GM12878 (cell line): ENCODE measurements at regions not wholly inside any gene's neighbourhood (a gene's known extent, or its start where the extent isn't known, plus 50 kb on each side); places are given as distances from the start of the nearest gene placed in this dataset.

Experiments used
- ATAC-seq: fragments of 200-7000 bp; cut with Tn5 transposase; 3 replicates; pipeline ENCODE4 v1.9.1; 2020; ENCODE audit warnings: mild to moderate bottlenecking, moderate library complexity
- BruUV-seq: library from RNA; stranded (reverse); fragments of 400-500 nt; replicated peaks from 2 replicates; lab custom pipeline; 2021; lab: Mats Ljungman, UMichigan
- CTCF ChIA-PET: fragments of 300-600 bp; sonication (Branson Sonifier 250); formaldehyde crosslinking; extraction: SDS; loops from one replicate; lab custom pipeline; 2021; ENCODE audit warnings: inconsistent platforms; lab: Yijun Ruan, JAX
- POLR2A ChIA-PET: fragments of 350-600 bp; formaldehyde crosslinking; extraction: SDS; loops from one replicate; lab custom pipeline; 2021; ENCODE audit warnings: inconsistent platforms; lab: Charles Lee
- RAD21 ChIA-PET: fragments of 300-600 bp; sonication (Branson Sonifier 250); formaldehyde crosslinking; loops from one replicate; lab custom pipeline; 2023; ENCODE audit warnings: antibody characterized with exemption; ENCODE audit not compliant: unreplicated experiment; lab: Charles Lee
- SMC1A ChIA-PET: fragments of 300-600 bp; sonication (Branson Sonifier 250); formaldehyde crosslinking; loops from one replicate; lab custom pipeline; 2023; ENCODE audit not compliant: unreplicated experiment, uncharacterized antibody; lab: Charles Lee
- DNase-seq: peaks from one replicate; pipeline ENCODE4 v3.0.0-alpha.2; 2011; ENCODE audit warnings: low read depth, low spot score
- FAIRE-seq: peaks from 3 replicates; lab custom pipeline; 2011; peaks lifted over from hg19 to GRCh38; lab: Jason Lieb, UNC
- H2AFZ ChIP-seq: 2 replicates; pipeline ENCODE4 v1.6.0; 2011; ENCODE audit warnings: low read depth, low read length, control low read depth; ENCODE audit not compliant: control insufficient read depth
- H3K27ac ChIP-seq: 2 replicates; pipeline ENCODE4 v1.5.1; 2011; ENCODE audit warnings: control low read depth; ENCODE audit not compliant: control insufficient read depth, insufficient read depth
- H3K27me3 ChIP-seq, 2 experiments: replicated peaks in 1 of 2; 2 replicates each; pipeline versions ENCODE4 v1.6.0 to v1.6.1; 2011; ENCODE audit warnings: low read length in 1 of 2; ENCODE audit not compliant: control insufficient read depth in 2 of 2, insufficient read depth in 2 of 2
- H3K36me3 ChIP-seq, 2 experiments: 2 replicates each; pipeline ENCODE4 v1.5.1; 2011; ENCODE audit warnings: low read length in 1 of 2; ENCODE audit not compliant: control insufficient read depth in 2 of 2, insufficient read depth in 2 of 2
- H3K4me1 ChIP-seq: 2 replicates; pipeline ENCODE4 v1.6.1; 2011; ENCODE audit warnings: mild to moderate bottlenecking, low read length, moderate library complexity, mixed read lengths; ENCODE audit not compliant: control insufficient read depth, insufficient read depth
- H3K4me2 ChIP-seq: 2 replicates; pipeline ENCODE4 v1.6.0; 2011; ENCODE audit warnings: control low read depth; ENCODE audit not compliant: control insufficient read depth, insufficient read depth
- H3K4me3 ChIP-seq: fragments of 200-600 bp; sonication (generic); 2 replicates; pipeline ENCODE4 v1.5.1; 2016
- H3K79me2 ChIP-seq: 2 replicates; pipeline ENCODE4 v1.6.0; 2011; ENCODE audit warnings: low read length; ENCODE audit not compliant: control insufficient read depth, insufficient read depth
- H3K9ac ChIP-seq: 2 replicates; pipeline ENCODE4 v1.8.0; 2011; ENCODE audit warnings: low read length, control low read depth, mixed read lengths; ENCODE audit not compliant: control insufficient read depth, insufficient read depth
- H3K9me3 ChIP-seq: replicated peaks from 3 replicates; pipeline ENCODE4 v1.5.1; 2011; ENCODE audit warnings: mild to moderate bottlenecking, low read length; ENCODE audit not compliant: control insufficient read depth, insufficient read depth
- H4K20me1 ChIP-seq: 2 replicates; pipeline ENCODE4 v1.6.0; 2011; ENCODE audit not compliant: control insufficient read depth, insufficient read depth
- CBFB ChIP-seq: IDR thresholded peaks from 2 replicates; pipeline ENCODE4 v1.6.1; 2016; ENCODE audit warnings: antibody characterized with exemption, low read depth
- HDAC2 ChIP-seq: fragments of 200-600 bp; sonication (generic); IDR thresholded peaks from 2 replicates; pipeline ENCODE4 v1.6.1; 2017
- KDM1A ChIP-seq: fragments of 200-600 bp; sonication (generic); IDR thresholded peaks from 2 replicates; pipeline ENCODE4 v1.6.1; 2016; ENCODE audit warnings: borderline replicate concordance
- KLF5 ChIP-seq: fragments of 450-650 bp; IDR thresholded peaks from 2 replicates; pipeline ENCODE4 v1.6.1; 2014; ENCODE audit warnings: mild to moderate bottlenecking; ENCODE audit not compliant: partially characterized antibody
- SIX5 ChIP-seq: IDR thresholded peaks from 2 replicates; pipeline ENCODE4 v1.6.1; 2011; ENCODE audit warnings: mild to moderate bottlenecking, low read depth, low read length, moderate library complexity; ENCODE audit not compliant: severe bottlenecking
- SUPT20H ChIP-seq: IDR thresholded peaks from 2 replicates; pipeline ENCODE4 v1.6.1; 2011; ENCODE audit warnings: low read depth, mild to moderate bottlenecking, low read length, moderate library complexity, borderline replicate concordance; ENCODE audit not compliant: control insufficient read depth
- WGBS: methylation state at CpG from one replicate; pipeline ENCODE4 v1.1.6; 2016; ENCODE audit warnings: low lambda C conversion rate; ENCODE audit not compliant: insufficient replicate concordance, insufficient coverage; ENCODE audit errors: missing lambda C conversion rate; 5-methylcytosine and 5-hydroxymethylcytosine counted together
- in situ Hi-C: fragments of 300-500 bp; cut with MboI; formaldehyde crosslinking; loops from 9 replicates; pipeline ENCODE4 v1.14.3; 2018; ENCODE audit warnings: mixed read lengths
- intact Hi-C: fragments of 100-400 bp; cut with micrococcal nuclease; formaldehyde crosslinking; loops from one replicate; pipeline ENCODE4 v1.14.2; 2022; ENCODE audit not compliant: unreplicated experiment
- TF ChIP-seq, protein P1 (sequence below): IDR thresholded peaks from 2 replicates; pipeline ENCODE4 v1.6.1; 2011; ENCODE audit warnings: borderline replicate concordance, low read depth, mild to moderate bottlenecking, moderate library complexity, low read length; ENCODE audit not compliant: insufficient read depth, poor library complexity, severe bottlenecking
- TF ChIP-seq, protein P2 (sequence below): IDR thresholded peaks from 2 replicates; pipeline ENCODE4 v1.6.1; 2012; ENCODE audit warnings: improper control_type of control experiment, low read depth, low read length; ENCODE audit not compliant: insufficient replicate concordance
- TF ChIP-seq, protein P3 (sequence below): fragments of 450-650 bp; formaldehyde crosslinking; IDR thresholded peaks from 2 replicates; pipeline ENCODE4 v1.4.0; 2020; ENCODE audit warnings: mild to moderate bottlenecking, moderate library complexity

DNA sequence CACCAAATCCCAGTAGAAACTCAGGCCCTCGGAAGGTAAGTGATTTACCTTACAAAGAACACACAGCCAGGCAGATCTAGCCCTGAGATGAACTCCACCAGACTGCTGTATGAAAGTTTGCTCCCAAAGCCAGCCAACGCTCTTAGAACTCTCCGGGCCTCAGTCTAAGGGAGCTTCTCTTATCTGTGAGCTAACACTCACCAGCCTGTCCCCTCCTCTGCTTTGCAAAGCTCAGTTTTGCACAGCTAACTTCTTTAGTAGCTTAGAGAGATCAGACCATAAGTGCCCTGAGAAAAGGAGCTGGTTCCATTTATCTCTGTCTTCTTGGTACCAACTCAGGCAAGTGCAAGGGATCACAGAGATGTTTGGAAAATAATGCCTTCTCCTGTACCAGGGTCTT lies 195.8 kb upstream of the JUN start:
- Histone ChIP-seq H3K4me3 (no peak overlapping the region), H3K4me1 (peaks cover 4% of the 10 kb centered on the region; the same call in 1 of the 2 replicates), H3K4me2 (no peak overlapping the region), H4K20me1 (no peaks in the 10 kb centered on the region), H3K9ac (no peak overlapping the region), H3K27me3 (no peaks in the 10 kb centered on the region; a peak in 1 of 4 replicates), H3K36me3 (no peaks in the 10 kb centered on the region), H3K9me3 (no peaks in the 10 kb centered on the region), H3K27ac (no peak overlapping the region), H3K79me2 (no peaks in the 10 kb centered on the region), H2AFZ (no peak overlapping the region)
- SMC1A ChIA-PET, result interaction anchor here (0.6 to 2.7 kb wide), 6 partner anchors 10 to 173 kb away, joined by 3 to 15 read pairs (median 4); no protein-coding TSS in a partner anchor
- CTCF ChIA-PET, result no interaction called here
- RAD21 ChIA-PET, result interaction anchor here (1.7 kb wide), 1 partner anchor 11 kb away, joined by 6 read pairs; no protein-coding TSS in a partner anchor
- 82% methylated on average over 3 of the region's 3 CpGs for WGBS
- no peak for DNase-seq
- in situ Hi-C loops, result no loop called here
- no TSS peak for BruUV-seq
- FAIRE-seq, result no peak
- no peak for ATAC-seq
- POLR2A ChIA-PET, result no interaction called here
- intact Hi-C loops, result no loop called here
- TF ChIP-seq, protein P1, sequence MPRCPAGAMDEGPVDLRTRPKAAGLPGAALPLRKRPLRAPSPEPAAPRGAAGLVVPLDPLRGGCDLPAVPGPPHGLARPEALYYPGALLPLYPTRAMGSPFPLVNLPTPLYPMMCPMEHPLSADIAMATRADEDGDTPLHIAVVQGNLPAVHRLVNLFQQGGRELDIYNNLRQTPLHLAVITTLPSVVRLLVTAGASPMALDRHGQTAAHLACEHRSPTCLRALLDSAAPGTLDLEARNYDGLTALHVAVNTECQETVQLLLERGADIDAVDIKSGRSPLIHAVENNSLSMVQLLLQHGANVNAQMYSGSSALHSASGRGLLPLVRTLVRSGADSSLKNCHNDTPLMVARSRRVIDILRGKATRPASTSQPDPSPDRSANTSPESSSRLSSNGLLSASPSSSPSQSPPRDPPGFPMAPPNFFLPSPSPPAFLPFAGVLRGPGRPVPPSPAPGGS, result no peak
- TF ChIP-seq KLF5 (no peak), CBFB (no peak), SUPT20H (no peak), SIX5 (no peak), HDAC2 (no peak), KDM1A (no peak)
- TF ChIP-seq, protein P2, sequence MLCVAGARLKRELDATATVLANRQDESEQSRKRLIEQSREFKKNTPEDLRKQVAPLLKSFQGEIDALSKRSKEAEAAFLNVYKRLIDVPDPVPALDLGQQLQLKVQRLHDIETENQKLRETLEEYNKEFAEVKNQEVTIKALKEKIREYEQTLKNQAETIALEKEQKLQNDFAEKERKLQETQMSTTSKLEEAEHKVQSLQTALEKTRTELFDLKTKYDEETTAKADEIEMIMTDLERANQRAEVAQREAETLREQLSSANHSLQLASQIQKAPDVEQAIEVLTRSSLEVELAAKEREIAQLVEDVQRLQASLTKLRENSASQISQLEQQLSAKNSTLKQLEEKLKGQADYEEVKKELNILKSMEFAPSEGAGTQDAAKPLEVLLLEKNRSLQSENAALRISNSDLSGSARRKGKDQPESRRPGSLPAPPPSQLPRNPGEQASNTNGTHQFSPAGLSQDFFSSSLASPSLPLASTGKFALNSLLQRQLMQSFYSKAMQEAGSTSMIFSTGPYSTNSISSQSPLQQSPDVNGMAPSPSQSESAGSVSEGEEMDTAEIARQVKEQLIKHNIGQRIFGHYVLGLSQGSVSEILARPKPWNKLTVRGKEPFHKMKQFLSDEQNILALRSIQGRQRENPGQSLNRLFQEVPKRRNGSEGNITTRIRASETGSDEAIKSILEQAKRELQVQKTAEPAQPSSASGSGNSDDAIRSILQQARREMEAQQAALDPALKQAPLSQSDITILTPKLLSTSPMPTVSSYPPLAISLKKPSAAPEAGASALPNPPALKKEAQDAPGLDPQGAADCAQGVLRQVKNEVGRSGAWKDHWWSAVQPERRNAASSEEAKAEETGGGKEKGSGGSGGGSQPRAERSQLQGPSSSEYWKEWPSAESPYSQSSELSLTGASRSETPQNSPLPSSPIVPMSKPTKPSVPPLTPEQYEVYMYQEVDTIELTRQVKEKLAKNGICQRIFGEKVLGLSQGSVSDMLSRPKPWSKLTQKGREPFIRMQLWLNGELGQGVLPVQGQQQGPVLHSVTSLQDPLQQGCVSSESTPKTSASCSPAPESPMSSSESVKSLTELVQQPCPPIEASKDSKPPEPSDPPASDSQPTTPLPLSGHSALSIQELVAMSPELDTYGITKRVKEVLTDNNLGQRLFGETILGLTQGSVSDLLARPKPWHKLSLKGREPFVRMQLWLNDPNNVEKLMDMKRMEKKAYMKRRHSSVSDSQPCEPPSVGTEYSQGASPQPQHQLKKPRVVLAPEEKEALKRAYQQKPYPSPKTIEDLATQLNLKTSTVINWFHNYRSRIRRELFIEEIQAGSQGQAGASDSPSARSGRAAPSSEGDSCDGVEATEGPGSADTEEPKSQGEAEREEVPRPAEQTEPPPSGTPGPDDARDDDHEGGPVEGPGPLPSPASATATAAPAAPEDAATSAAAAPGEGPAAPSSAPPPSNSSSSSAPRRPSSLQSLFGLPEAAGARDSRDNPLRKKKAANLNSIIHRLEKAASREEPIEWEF, result no peak
- TF ChIP-seq, protein P3, sequence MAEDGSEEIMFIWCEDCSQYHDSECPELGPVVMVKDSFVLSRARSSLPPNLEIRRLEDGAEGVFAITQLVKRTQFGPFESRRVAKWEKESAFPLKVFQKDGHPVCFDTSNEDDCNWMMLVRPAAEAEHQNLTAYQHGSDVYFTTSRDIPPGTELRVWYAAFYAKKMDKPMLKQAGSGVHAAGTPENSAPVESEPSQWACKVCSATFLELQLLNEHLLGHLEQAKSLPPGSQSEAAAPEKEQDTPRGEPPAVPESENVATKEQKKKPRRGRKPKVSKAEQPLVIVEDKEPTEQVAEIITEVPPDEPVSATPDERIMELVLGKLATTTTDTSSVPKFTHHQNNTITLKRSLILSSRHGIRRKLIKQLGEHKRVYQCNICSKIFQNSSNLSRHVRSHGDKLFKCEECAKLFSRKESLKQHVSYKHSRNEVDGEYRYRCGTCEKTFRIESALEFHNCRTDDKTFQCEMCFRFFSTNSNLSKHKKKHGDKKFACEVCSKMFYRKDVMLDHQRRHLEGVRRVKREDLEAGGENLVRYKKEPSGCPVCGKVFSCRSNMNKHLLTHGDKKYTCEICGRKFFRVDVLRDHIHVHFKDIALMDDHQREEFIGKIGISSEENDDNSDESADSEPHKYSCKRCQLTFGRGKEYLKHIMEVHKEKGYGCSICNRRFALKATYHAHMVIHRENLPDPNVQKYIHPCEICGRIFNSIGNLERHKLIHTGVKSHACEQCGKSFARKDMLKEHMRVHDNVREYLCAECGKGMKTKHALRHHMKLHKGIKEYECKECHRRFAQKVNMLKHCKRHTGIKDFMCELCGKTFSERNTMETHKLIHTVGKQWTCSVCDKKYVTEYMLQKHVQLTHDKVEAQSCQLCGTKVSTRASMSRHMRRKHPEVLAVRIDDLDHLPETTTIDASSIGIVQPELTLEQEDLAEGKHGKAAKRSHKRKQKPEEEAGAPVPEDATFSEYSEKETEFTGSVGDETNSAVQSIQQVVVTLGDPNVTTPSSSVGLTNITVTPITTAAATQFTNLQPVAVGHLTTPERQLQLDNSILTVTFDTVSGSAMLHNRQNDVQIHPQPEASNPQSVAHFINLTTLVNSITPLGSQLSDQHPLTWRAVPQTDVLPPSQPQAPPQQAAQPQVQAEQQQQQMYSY (CRISPR knock-in tag), result no peak
